SK-N-SH treated with all-trans-retinoic acid at 6 μM for 48 hours (cell line): ENCODE measurements at regions not wholly inside any gene's neighbourhood (a gene's known extent, or its start where the extent isn't known, plus 50 kb on each side); places are given as distances from the start of the nearest gene placed in this dataset.

Experiments
- ARNTL ChIP-seq: fragments of 450-650 bp; formaldehyde crosslinking; IDR thresholded peaks from 2 replicates; pipeline ENCODE4 v1.5.0; 2020; ENCODE audit warnings: low read depth, mild to moderate bottlenecking, moderate library complexity, borderline replicate concordance
- BACH2 ChIP-seq: fragments of 250-450 bp; sonication (Bioruptor Pico); IDR thresholded peaks from 2 replicates; pipeline ENCODE4 v1.9.0; 2021; ENCODE audit warnings: mild to moderate bottlenecking, borderline replicate concordance
- CSDC2 ChIP-seq: fragments of 250-450 bp; sonication (Bioruptor Pico); IDR thresholded peaks from 2 replicates; pipeline ENCODE4 v1.5.0; 2020; ENCODE audit warnings: mild to moderate bottlenecking, moderate library complexity
- OSR1 ChIP-seq: fragments of 250-450 bp; sonication (Bioruptor Pico); IDR thresholded peaks from 2 replicates; pipeline ENCODE4 v1.8.0; 2022; ENCODE audit warnings: moderate library complexity, mild to moderate bottlenecking, inconsistent platforms
- PATZ1 ChIP-seq: fragments of 250-450 bp; sonication (Bioruptor Pico); IDR thresholded peaks from 2 replicates; pipeline ENCODE4 v1.8.0; 2020; ENCODE audit warnings: mild to moderate bottlenecking, moderate library complexity, borderline replicate concordance
- POU6F1 ChIP-seq: fragments of 250-450 bp; sonication (Bioruptor Pico); IDR thresholded peaks from 2 replicates; pipeline ENCODE4 v1.8.0; 2021; ENCODE audit warnings: low read depth, mild to moderate bottlenecking, moderate library complexity, borderline replicate concordance
- RARB ChIP-seq: fragments of 250-450 bp; sonication (Bioruptor Pico); IDR thresholded peaks from 2 replicates; pipeline ENCODE4 v1.8.0; 2021; ENCODE audit warnings: mild to moderate bottlenecking, moderate library complexity
- SNAI2 ChIP-seq: fragments of 250-450 bp; sonication (Bioruptor Pico); IDR thresholded peaks from 2 replicates; pipeline ENCODE4 v1.5.0; 2020; ENCODE audit warnings: mild to moderate bottlenecking, moderate library complexity
- ZFP3 ChIP-seq: fragments of 250-450 bp; sonication (Bioruptor Pico); IDR thresholded peaks from 2 replicates; pipeline ENCODE4 v1.5.0; 2020; ENCODE audit warnings: mild to moderate bottlenecking, moderate library complexity
- ZFP30 ChIP-seq: fragments of 450-650 bp; formaldehyde crosslinking; IDR thresholded peaks from 2 replicates; pipeline ENCODE4 v1.5.0; 2022; ENCODE audit warnings: mild to moderate bottlenecking, moderate library complexity
- ZNF70 ChIP-seq: fragments of 450-650 bp; formaldehyde crosslinking; IDR thresholded peaks from 2 replicates; pipeline ENCODE4 v1.5.0; 2020; ENCODE audit warnings: mild to moderate bottlenecking, moderate library complexity
- ZNF8 ChIP-seq: fragments of 450-650 bp; formaldehyde crosslinking; IDR thresholded peaks from 2 replicates; pipeline ENCODE4 v1.5.0; 2020; ENCODE audit warnings: mild to moderate bottlenecking, moderate library complexity
- TF ChIP-seq, protein P1 (sequence below): fragments of 250-450 bp; sonication (Bioruptor Pico); IDR thresholded peaks from 2 replicates; pipeline ENCODE4 v1.5.1; 2020; ENCODE audit warnings: low read depth, mild to moderate bottlenecking, moderate library complexity

GRCh38 chr2:120550282-120550681, 185.4 kb upstream of the GLI2 start:
- TF ChIP-seq POU6F1 (CRISPR knock-in tag) (no peak), ARNTL (CRISPR knock-in tag) (no peak), RARB (CRISPR knock-in tag) (no peak), ZNF70 (no peak), BACH2 (CRISPR knock-in tag) (no peak), CSDC2 (CRISPR knock-in tag) (no peak), PATZ1 (CRISPR knock-in tag) (no peak), SNAI2 (CRISPR knock-in tag) (no peak), ZNF8 (CRISPR knock-in tag) (no peak), OSR1 (CRISPR knock-in tag) (no peak), ZFP30 (CRISPR knock-in tag) (no peak), ZFP3 (CRISPR knock-in tag) (no peak)
- TF ChIP-seq, protein P1, sequence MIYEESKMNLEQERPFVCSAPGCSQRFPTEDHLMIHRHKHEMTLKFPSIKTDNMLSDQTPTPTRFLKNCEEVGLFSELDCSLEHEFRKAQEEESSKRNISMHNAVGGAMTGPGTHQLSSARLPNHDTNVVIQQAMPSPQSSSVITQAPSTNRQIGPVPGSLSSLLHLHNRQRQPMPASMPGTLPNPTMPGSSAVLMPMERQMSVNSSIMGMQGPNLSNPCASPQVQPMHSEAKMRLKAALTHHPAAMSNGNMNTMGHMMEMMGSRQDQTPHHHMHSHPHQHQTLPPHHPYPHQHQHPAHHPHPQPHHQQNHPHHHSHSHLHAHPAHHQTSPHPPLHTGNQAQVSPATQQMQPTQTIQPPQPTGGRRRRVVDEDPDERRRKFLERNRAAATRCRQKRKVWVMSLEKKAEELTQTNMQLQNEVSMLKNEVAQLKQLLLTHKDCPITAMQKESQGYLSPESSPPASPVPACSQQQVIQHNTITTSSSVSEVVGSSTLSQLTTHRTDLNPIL (CRISPR knock-in tag): no peak
